NCI-H460 (cell line): ENCODE measurements at regions not wholly inside any gene's neighbourhood (a gene's known extent, or its start where the extent isn't known, plus 50 kb on each side); places are given as distances from the start of the nearest gene placed in this dataset.
A peak's percentile ranks its signal among the peaks of the same experiment; 100 is the strongest.

Experiments
- DNase-seq: peaks from one replicate; pipeline ENCODE4 v3.0.0-alpha.2; 2016; ENCODE audit warnings: low read depth; ENCODE audit errors: extremely low read depth

- no peak for DNase-seq
These were observed 793.9 kb downstream of the SEMA5A start for GRCh38 chr5:8751971-8752370.

- DNase-seq, result no peak
These were observed 793.3 kb downstream of the SEMA5A start for GRCh38 chr5:8752595-8752994.

- DNase-seq, result peak; percentile 48
These were observed 789.3 kb downstream of the SEMA5A start for GRCh38 chr5:8756498-8757084.

- DNase-seq, result no peak
These were observed 780.0 kb downstream of the SEMA5A start for GRCh38 chr5:8765886-8766285.

GRCh38 chr5:8766448-8766847, 779.4 kb downstream of the SEMA5A start:
- DNase-seq, result no peak

- DNase-seq, result no peak
These were observed 778.8 kb downstream of the SEMA5A start for GRCh38 chr5:8767111-8767510.

- no peak for DNase-seq
These were observed 778.1 kb downstream of the SEMA5A start for GRCh38 chr5:8767746-8768145.

- no peak for DNase-seq
These were observed 776.2 kb downstream of the SEMA5A start for GRCh38 chr5:8769631-8770030.

GRCh38 chr5:8770431-8770830, 775.4 kb downstream of the SEMA5A start:
- DNase-seq, result no peak

- DNase-seq, result no peak
These were observed 772.7 kb downstream of the SEMA5A start for GRCh38 chr5:8773046-8773615.

GRCh38 chr5:8784692-8785091, 761.2 kb downstream of the SEMA5A start:
- no peak for DNase-seq

GRCh38 chr5:8788246-8788645, 757.6 kb downstream of the SEMA5A start:
- DNase-seq, result no peak

GRCh38 chr5:8805653-8806052, 740.2 kb downstream of the SEMA5A start:
- no peak for DNase-seq

- DNase-seq, result no peak
These were observed 738.2 kb downstream of the SEMA5A start for GRCh38 chr5:8807636-8808035.

GRCh38 chr5:8811581-8811980, 734.3 kb downstream of the SEMA5A start:
- DNase-seq, result no peak

- no peak for DNase-seq
These were observed 732.7 kb downstream of the SEMA5A start for GRCh38 chr5:8813180-8813579.

GRCh38 chr5:8814105-8814504, 731.8 kb downstream of the SEMA5A start:
- DNase-seq, result no peak

GRCh38 chr5:8824371-8824770, 721.5 kb downstream of the SEMA5A start:
- DNase-seq, result no peak

- no peak for DNase-seq
These were observed 720.6 kb downstream of the SEMA5A start for GRCh38 chr5:8825139-8825757.

- DNase-seq, result no peak
These were observed 719.4 kb downstream of the SEMA5A start for GRCh38 chr5:8826508-8826907.

- DNase-seq, result no peak
These were observed 718.2 kb downstream of the SEMA5A start for GRCh38 chr5:8827696-8828095.

- DNase-seq, result no peak
These were observed 717.1 kb downstream of the SEMA5A start for GRCh38 chr5:8828596-8829322.
